Retinal pigment epithelial cell (primary cell): ENCODE measurements at regions not wholly inside any gene's neighbourhood (a gene's known extent, or its start where the extent isn't known, plus 50 kb on each side); places are given as distances from the start of the nearest gene placed in this dataset.
"Not testable (repeated sequence)": the region's sequence is repeated elsewhere in the genome, so short reads cannot be mapped to it uniquely, and the experiment has no call there.

ENCODE experiments used
- DNase-seq: peaks from one replicate; pipeline ENCODE4 v3.0.0-alpha.2; 2010; ENCODE audit warnings: low read depth
- H3K4me3 ChIP-seq: 2 replicates; pipeline ENCODE4 v1.5.1; 2011; ENCODE audit warnings: mild to moderate bottlenecking, low read length, control low read depth, moderate library complexity
- CTCF ChIP-seq: conservative IDR thresholded peaks from 2 replicates; pipeline ENCODE4 v1.5.1; 2011; ENCODE audit warnings: low read depth, low read length, control low read depth, inconsistent platforms

- not testable (repeated sequence) for H3K4me3 ChIP-seq, DNase-seq
Measured at GRCh38 chr11:67940440-67940839, 63.5 kb downstream of the UNC93B1 start.

- peak; percentile 5 for TF ChIP-seq CTCF
- H3K4me3 ChIP-seq, DNase-seq: not testable (repeated sequence)
Measured at GRCh38 chr11:67938964-67939363, 64.9 kb downstream of the UNC93B1 start.

GRCh38 chr11:67938371-67938770 is 65.5 kb downstream of the UNC93B1 start:
- DNase-seq, H3K4me3 ChIP-seq: not testable (repeated sequence)

GRCh38 chr11:67923565-67923964 is 80.3 kb downstream of the UNC93B1 start:
- DNase-seq, H3K4me3 ChIP-seq: not testable (repeated sequence)

GRCh38 chr11:67920546-67920945 is 83.4 kb downstream of the UNC93B1 start:
- DNase-seq, H3K4me3 ChIP-seq: not testable (repeated sequence)

- not testable (repeated sequence) for DNase-seq, H3K4me3 ChIP-seq
Measured at GRCh38 chr11:67912184-67912583, 91.7 kb downstream of the UNC93B1 start.

GRCh38 chr11:67911211-67911610 is 92.7 kb downstream of the UNC93B1 start:
- H3K4me3 ChIP-seq, DNase-seq: not testable (repeated sequence)

- DNase-seq, H3K4me3 ChIP-seq: not testable (repeated sequence)
Measured at GRCh38 chr11:67910803-67911202, 93.1 kb downstream of the UNC93B1 start.

- DNase-seq, H3K4me3 ChIP-seq: not testable (repeated sequence)
Measured at GRCh38 chr11:67906969-67907368, 96.9 kb downstream of the UNC93B1 start.

- peak; percentile 9 for DNase-seq
- not testable (repeated sequence) for H3K4me3 ChIP-seq
Measured at GRCh38 chr11:67899462-67899861, 104.4 kb downstream of the UNC93B1 start.

- not testable (repeated sequence) for H3K4me3 ChIP-seq, DNase-seq
Measured at GRCh38 chr11:67893487-67893886, 110.4 kb downstream of the UNC93B1 start.

- DNase-seq, result not testable (repeated sequence)
Measured at GRCh38 chr11:67889646-67890045, 114.3 kb downstream of the UNC93B1 start.

GRCh38 chr11:67888056-67888455 is 115.8 kb downstream of the UNC93B1 start:
- not testable (repeated sequence) for DNase-seq

More at GRCh38 chr11:67889646-67890045, 114.3 kb downstream of the UNC93B1 start:
- H3K4me3 ChIP-seq, result not testable (repeated sequence)

GRCh38 chr11:67886672-67887071 is 117.2 kb downstream of the UNC93B1 start:
- DNase-seq, H3K4me3 ChIP-seq: not testable (repeated sequence)

More at GRCh38 chr11:67888056-67888455, 115.8 kb downstream of the UNC93B1 start:
- not testable (repeated sequence) for H3K4me3 ChIP-seq

- not testable (repeated sequence) for DNase-seq, H3K4me3 ChIP-seq
Measured at GRCh38 chr11:67886207-67886606, 117.7 kb downstream of the UNC93B1 start.

GRCh38 chr11:67885574-67885973 is 118.3 kb downstream of the UNC93B1 start:
- DNase-seq, H3K4me3 ChIP-seq: not testable (repeated sequence)

GRCh38 chr11:67884761-67885558 is 118.9 kb downstream of the UNC93B1 start:
- not testable (repeated sequence) for H3K4me3 ChIP-seq, DNase-seq

- not testable (repeated sequence) for DNase-seq, H3K4me3 ChIP-seq
Measured at GRCh38 chr11:67884073-67884757, 119.7 kb downstream of the UNC93B1 start.

- not testable (repeated sequence) for H3K4me3 ChIP-seq, DNase-seq
Measured at GRCh38 chr11:67882304-67882703, 121.6 kb downstream of the UNC93B1 start.
